GM23338 (cell line): ENCODE measurements at regions not wholly inside any gene's neighbourhood (a gene's known extent, or its start where the extent isn't known, plus 50 kb on each side); places are given as distances from the start of the nearest gene placed in this dataset.

Experiments
- ATAC-seq: fragments of 200-7000 bp; cut with Tn5 transposase; 3 replicates; pipeline ENCODE4 v1.9.1; 2020
- DNase-seq: peaks from one replicate; pipeline ENCODE4 v3.0.0-alpha.2; 2015; ENCODE audit warnings: low spot score
- H2AFZ ChIP-seq: fragments of 200-600 bp; sonication (generic); 2 replicates; pipeline ENCODE4 v1.8.0; 2016; ENCODE audit warnings: antibody characterized with exemption, mild to moderate bottlenecking, moderate library complexity
- H3F3A ChIP-seq: fragments of 200-600 bp; sonication (generic); replicated peaks from 2 replicates; pipeline ENCODE4 v1.8.0; 2017; ENCODE audit warnings: antibody characterized with exemption, mixed run types, low read depth
- H3K27ac ChIP-seq: fragments of 200-600 bp; sonication (generic); 2 replicates; pipeline ENCODE4 v1.6.1; 2016; ENCODE audit warnings: low read depth
- H3K27me3 ChIP-seq: fragments of 200-600 bp; sonication (generic); 2 replicates; pipeline ENCODE4 v1.8.0; 2016; ENCODE audit warnings: mild to moderate bottlenecking, mixed run types, moderate library complexity; ENCODE audit not compliant: insufficient read depth
- H3K36me3 ChIP-seq: fragments of 200-600 bp; sonication (generic); 2 replicates; pipeline ENCODE4 v1.8.0; 2016; ENCODE audit warnings: mild to moderate bottlenecking; ENCODE audit not compliant: insufficient read depth
- H3K4me1 ChIP-seq: fragments of 200-600 bp; sonication (generic); 2 replicates; pipeline ENCODE4 v1.8.0; 2016; ENCODE audit warnings: mild to moderate bottlenecking, moderate library complexity; ENCODE audit not compliant: insufficient read depth
- H3K4me2 ChIP-seq: fragments of 200-600 bp; sonication (generic); 2 replicates; pipeline ENCODE4 v1.7.1; 2017; ENCODE audit warnings: mixed run types
- H3K4me3 ChIP-seq: fragments of 200-600 bp; sonication (generic); 2 replicates; pipeline ENCODE4 v1.6.1; 2016; ENCODE audit warnings: mixed run types
- H3K79me2 ChIP-seq: fragments of 200-600 bp; sonication (generic); replicated peaks from 2 replicates; pipeline ENCODE4 v1.8.0; 2017; ENCODE audit warnings: mild to moderate bottlenecking; ENCODE audit not compliant: insufficient read depth
- H3K9me2 ChIP-seq: fragments of 200-600 bp; sonication (generic); 2 replicates; pipeline ENCODE4 v1.8.0; 2017; ENCODE audit not compliant: insufficient read depth
- H4K20me1 ChIP-seq: fragments of 200-600 bp; sonication (generic); replicated peaks from 2 replicates; pipeline ENCODE4 v1.8.0; 2017; ENCODE audit warnings: mild to moderate bottlenecking; ENCODE audit not compliant: insufficient read depth
- H3K27ac Mint-ChIP-seq: 2 replicates; pipeline ENCODE4 v1.8.0; 2020; ENCODE audit warnings: inconsistent platforms, mild to moderate bottlenecking, moderate library complexity, mixed read lengths
- H3K27me3 Mint-ChIP-seq: 3 replicates; pipeline ENCODE4 v1.8.0; 2022; ENCODE audit warnings: low read depth, mild to moderate bottlenecking, moderate library complexity, mixed read lengths, inconsistent platforms; ENCODE audit not compliant: insufficient read depth, poor library complexity
- H3K36me3 Mint-ChIP-seq: 3 replicates; pipeline ENCODE4 v1.8.0; 2021; ENCODE audit warnings: low read depth, mild to moderate bottlenecking, inconsistent platforms, moderate library complexity, mixed read lengths
- H3K4me1 Mint-ChIP-seq: 3 replicates; pipeline ENCODE4 v1.8.0; 2020; ENCODE audit warnings: mild to moderate bottlenecking, inconsistent platforms, mixed read lengths
- H3K4me3 Mint-ChIP-seq: 3 replicates; pipeline ENCODE4 v1.8.0; 2021; ENCODE audit warnings: moderate library complexity, mild to moderate bottlenecking, inconsistent platforms, mixed read lengths
- H3K9me3 Mint-ChIP-seq: 3 replicates; pipeline ENCODE4 v1.8.0; 2020; ENCODE audit warnings: moderate library complexity, mild to moderate bottlenecking, inconsistent platforms, mixed read lengths
- CREB1 ChIP-seq: fragments of 250-450 bp; sonication (Bioruptor Pico); IDR thresholded peaks from 2 replicates; pipeline ENCODE4 v1.5.0; 2020; ENCODE audit warnings: low read depth, mild to moderate bottlenecking, moderate library complexity
- EZH2 ChIP-seq: fragments of 200-600 bp; sonication (generic); IDR thresholded peaks from one replicate; pipeline ENCODE4 v1.8.0; 2017; ENCODE audit warnings: antibody characterized with exemption, mild to moderate bottlenecking, low read depth; ENCODE audit not compliant: unreplicated experiment
- EZH2phosphoT487 ChIP-seq: fragments of 200-600 bp; sonication (generic); IDR thresholded peaks from one replicate; pipeline ENCODE4 v1.8.1; 2018; ENCODE audit warnings: antibody characterized with exemption; ENCODE audit not compliant: unreplicated experiment
- JUNB ChIP-seq: IDR thresholded peaks from one replicate; pipeline ENCODE4 v1.6.1; 2016; ENCODE audit warnings: antibody characterized with exemption; ENCODE audit not compliant: unreplicated experiment
- NANOG ChIP-seq: IDR thresholded peaks from 2 replicates; pipeline ENCODE4 v1.6.1; 2016; ENCODE audit warnings: antibody characterized with exemption, borderline replicate concordance
- POLR2AphosphoS5 ChIP-seq: IDR thresholded peaks from 2 replicates; pipeline ENCODE4 v1.6.1; 2016; ENCODE audit warnings: antibody characterized with exemption, low read depth
- STAT1 ChIP-seq: IDR thresholded peaks from one replicate; pipeline ENCODE4 v1.6.1; 2016; ENCODE audit warnings: antibody characterized with exemption; ENCODE audit not compliant: unreplicated experiment
- ZNF114 ChIP-seq: fragments of 250-450 bp; sonication (Bioruptor Pico); IDR thresholded peaks from 2 replicates; pipeline ENCODE4 v1.5.0; 2020; ENCODE audit warnings: mild to moderate bottlenecking, moderate library complexity
- ZNF331 ChIP-seq: fragments of 250-450 bp; sonication (Bioruptor Pico); IDR thresholded peaks from 2 replicates; pipeline ENCODE4 v1.5.0; 2020; ENCODE audit warnings: low read depth, mild to moderate bottlenecking, moderate library complexity
- TF ChIP-seq, protein P1 (sequence below): fragments of 250-450 bp; sonication (Bioruptor Pico); IDR thresholded peaks from 2 replicates; pipeline ENCODE4 v1.5.0; 2020; ENCODE audit warnings: mild to moderate bottlenecking, moderate library complexity
- TF ChIP-seq, protein P2 (sequence below), 2 experiments: fragments of 200-600 bp in 1 of 2; sonication (generic) in 1 of 2; conservative IDR thresholded peaks; 2 replicates each; pipeline versions ENCODE4 v1.5.1 to v1.6.1; 2016 to 2017; ENCODE audit warnings: antibody characterized with exemption in 2 of 2, low read depth in 2 of 2, mild to moderate bottlenecking in 2 of 2, moderate library complexity in 1 of 2
- TF ChIP-seq, protein P3 (sequence below): IDR thresholded peaks from 2 replicates; pipeline ENCODE4 v1.6.1; 2016; ENCODE audit warnings: antibody characterized with exemption
- TF ChIP-seq, protein P4 (sequence below): IDR thresholded peaks from one replicate; pipeline ENCODE4 v1.6.1; 2018; ENCODE audit warnings: antibody characterized with exemption; ENCODE audit not compliant: unreplicated experiment

DNA sequence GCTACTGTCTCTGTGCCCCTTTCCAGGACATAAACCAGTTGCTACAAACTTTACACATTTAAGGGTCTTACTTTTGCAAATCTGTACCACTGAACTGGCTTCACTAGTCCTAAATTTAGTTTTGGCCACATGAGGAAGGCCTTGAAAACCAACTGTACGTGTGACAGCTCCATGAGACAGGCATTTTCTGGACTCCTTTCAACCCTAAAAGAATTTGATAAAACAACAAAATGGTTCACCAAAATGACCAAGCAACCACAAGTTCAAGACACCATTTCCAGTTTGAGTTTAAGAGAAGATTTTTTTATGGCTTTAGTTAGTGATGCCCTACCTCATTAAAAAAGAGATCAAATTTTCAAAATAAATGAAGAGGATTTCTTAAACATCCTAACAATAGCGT, 246.4 kb downstream of the ZNF674 start:
- no peak for DNase-seq

More for the DNA sequence above, 246.4 kb downstream of the ZNF674 start:
- no peaks in the 10 kb centered on the region for H3K4me1 ChIP-seq
- no peaks in the 10 kb centered on the region for H3F3A ChIP-seq
- H3K36me3 ChIP-seq = no peaks in the 10 kb centered on the region
- ATAC-seq = no peak
- TF ChIP-seq, protein P1, sequence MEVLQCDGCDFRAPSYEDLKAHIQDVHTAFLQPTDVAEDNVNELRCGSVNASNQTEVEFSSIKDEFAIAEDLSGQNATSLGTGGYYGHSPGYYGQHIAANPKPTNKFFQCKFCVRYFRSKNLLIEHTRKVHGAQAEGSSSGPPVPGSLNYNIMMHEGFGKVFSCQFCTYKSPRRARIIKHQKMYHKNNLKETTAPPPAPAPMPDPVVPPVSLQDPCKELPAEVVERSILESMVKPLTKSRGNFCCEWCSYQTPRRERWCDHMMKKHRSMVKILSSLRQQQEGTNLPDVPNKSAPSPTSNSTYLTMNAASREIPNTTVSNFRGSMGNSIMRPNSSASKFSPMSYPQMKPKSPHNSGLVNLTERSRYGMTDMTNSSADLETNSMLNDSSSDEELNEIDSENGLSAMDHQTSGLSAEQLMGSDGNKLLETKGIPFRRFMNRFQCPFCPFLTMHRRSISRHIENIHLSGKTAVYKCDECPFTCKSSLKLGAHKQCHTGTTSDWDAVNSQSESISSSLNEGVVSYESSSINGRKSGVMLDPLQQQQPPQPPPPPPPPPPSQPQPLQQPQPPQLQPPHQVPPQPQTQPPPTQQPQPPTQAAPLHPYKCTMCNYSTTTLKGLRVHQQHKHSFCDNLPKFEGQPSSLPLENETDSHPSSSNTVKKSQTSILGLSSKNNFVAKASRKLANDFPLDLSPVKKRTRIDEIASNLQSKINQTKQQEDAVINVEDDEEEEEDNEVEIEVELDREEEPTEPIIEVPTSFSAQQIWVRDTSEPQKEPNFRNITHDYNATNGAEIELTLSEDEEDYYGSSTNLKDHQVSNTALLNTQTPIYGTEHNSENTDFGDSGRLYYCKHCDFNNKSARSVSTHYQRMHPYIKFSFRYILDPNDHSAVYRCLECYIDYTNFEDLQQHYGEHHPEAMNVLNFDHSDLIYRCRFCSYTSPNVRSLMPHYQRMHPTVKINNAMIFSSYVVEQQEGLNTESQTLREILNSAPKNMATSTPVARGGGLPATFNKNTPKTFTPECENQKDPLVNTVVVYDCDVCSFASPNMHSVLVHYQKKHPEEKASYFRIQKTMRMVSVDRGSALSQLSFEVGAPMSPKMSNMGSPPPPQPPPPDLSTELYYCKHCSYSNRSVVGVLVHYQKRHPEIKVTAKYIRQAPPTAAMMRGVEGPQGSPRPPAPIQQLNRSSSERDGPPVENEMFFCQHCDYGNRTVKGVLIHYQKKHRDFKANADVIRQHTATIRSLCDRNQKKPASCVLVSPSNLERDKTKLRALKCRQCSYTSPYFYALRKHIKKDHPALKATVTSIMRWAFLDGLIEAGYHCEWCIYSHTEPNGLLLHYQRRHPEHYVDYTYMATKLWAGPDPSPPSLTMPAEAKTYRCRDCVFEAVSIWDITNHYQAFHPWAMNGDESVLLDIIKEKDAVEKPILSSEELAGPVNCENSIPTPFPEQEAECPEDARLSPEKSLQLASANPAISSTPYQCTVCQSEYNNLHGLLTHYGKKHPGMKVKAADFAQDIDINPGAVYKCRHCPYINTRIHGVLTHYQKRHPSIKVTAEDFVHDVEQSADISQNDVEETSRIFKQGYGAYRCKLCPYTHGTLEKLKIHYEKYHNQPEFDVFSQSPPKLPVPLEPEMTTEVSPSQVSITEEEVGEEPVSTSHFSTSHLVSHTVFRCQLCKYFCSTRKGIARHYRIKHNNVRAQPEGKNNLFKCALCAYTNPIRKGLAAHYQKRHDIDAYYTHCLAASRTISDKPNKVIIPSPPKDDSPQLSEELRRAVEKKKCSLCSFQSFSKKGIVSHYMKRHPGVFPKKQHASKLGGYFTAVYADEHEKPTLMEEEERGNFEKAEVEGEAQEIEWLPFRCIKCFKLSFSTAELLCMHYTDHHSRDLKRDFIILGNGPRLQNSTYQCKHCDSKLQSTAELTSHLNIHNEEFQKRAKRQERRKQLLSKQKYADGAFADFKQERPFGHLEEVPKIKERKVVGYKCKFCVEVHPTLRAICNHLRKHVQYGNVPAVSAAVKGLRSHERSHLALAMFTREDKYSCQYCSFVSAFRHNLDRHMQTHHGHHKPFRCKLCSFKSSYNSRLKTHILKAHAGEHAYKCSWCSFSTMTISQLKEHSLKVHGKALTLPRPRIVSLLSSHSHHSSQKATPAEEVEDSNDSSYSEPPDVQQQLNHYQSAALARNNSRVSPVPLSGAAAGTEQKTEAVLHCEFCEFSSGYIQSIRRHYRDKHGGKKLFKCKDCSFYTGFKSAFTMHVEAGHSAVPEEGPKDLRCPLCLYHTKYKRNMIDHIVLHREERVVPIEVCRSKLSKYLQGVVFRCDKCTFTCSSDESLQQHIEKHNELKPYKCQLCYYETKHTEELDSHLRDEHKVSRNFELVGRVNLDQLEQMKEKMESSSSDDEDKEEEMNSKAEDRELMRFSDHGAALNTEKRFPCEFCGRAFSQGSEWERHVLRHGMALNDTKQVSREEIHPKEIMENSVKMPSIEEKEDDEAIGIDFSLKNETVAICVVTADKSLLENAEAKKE (CRISPR knock-in tag) = no peak
- TF ChIP-seq CREB1 (no peak), POLR2AphosphoS5 (no peak), EZH2phosphoT487 (no peak), EZH2 (no peak), JUNB (no peak), ZNF331 (no peak), ZNF114 (CRISPR knock-in tag) (no peak), STAT1 (no peak), NANOG (no peak)
- TF ChIP-seq, protein P2, sequence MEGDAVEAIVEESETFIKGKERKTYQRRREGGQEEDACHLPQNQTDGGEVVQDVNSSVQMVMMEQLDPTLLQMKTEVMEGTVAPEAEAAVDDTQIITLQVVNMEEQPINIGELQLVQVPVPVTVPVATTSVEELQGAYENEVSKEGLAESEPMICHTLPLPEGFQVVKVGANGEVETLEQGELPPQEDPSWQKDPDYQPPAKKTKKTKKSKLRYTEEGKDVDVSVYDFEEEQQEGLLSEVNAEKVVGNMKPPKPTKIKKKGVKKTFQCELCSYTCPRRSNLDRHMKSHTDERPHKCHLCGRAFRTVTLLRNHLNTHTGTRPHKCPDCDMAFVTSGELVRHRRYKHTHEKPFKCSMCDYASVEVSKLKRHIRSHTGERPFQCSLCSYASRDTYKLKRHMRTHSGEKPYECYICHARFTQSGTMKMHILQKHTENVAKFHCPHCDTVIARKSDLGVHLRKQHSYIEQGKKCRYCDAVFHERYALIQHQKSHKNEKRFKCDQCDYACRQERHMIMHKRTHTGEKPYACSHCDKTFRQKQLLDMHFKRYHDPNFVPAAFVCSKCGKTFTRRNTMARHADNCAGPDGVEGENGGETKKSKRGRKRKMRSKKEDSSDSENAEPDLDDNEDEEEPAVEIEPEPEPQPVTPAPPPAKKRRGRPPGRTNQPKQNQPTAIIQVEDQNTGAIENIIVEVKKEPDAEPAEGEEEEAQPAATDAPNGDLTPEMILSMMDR (conservative IDR thresholded peaks at IDR 0.05; ENCODE audit: low read depth in 2 of 2) = no peak
- TF ChIP-seq, protein P3, sequence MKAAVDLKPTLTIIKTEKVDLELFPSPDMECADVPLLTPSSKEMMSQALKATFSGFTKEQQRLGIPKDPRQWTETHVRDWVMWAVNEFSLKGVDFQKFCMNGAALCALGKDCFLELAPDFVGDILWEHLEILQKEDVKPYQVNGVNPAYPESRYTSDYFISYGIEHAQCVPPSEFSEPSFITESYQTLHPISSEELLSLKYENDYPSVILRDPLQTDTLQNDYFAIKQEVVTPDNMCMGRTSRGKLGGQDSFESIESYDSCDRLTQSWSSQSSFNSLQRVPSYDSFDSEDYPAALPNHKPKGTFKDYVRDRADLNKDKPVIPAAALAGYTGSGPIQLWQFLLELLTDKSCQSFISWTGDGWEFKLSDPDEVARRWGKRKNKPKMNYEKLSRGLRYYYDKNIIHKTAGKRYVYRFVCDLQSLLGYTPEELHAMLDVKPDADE = no peak
- TF ChIP-seq, protein P4, sequence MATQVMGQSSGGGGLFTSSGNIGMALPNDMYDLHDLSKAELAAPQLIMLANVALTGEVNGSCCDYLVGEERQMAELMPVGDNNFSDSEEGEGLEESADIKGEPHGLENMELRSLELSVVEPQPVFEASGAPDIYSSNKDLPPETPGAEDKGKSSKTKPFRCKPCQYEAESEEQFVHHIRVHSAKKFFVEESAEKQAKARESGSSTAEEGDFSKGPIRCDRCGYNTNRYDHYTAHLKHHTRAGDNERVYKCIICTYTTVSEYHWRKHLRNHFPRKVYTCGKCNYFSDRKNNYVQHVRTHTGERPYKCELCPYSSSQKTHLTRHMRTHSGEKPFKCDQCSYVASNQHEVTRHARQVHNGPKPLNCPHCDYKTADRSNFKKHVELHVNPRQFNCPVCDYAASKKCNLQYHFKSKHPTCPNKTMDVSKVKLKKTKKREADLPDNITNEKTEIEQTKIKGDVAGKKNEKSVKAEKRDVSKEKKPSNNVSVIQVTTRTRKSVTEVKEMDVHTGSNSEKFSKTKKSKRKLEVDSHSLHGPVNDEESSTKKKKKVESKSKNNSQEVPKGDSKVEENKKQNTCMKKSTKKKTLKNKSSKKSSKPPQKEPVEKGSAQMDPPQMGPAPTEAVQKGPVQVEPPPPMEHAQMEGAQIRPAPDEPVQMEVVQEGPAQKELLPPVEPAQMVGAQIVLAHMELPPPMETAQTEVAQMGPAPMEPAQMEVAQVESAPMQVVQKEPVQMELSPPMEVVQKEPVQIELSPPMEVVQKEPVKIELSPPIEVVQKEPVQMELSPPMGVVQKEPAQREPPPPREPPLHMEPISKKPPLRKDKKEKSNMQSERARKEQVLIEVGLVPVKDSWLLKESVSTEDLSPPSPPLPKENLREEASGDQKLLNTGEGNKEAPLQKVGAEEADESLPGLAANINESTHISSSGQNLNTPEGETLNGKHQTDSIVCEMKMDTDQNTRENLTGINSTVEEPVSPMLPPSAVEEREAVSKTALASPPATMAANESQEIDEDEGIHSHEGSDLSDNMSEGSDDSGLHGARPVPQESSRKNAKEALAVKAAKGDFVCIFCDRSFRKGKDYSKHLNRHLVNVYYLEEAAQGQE = no peak
- no peaks in the 10 kb centered on the region for H4K20me1 ChIP-seq
- H3K4me2 ChIP-seq = no peak overlapping the region
- H3K4me3 Mint-ChIP-seq = no peak overlapping the region
- H3K27ac Mint-ChIP-seq = no peak overlapping the region
- H3K79me2 ChIP-seq = no peaks in the 10 kb centered on the region
- H3K27me3 ChIP-seq = no peaks in the 10 kb centered on the region
- no peaks in the 10 kb centered on the region for H3K9me3 Mint-ChIP-seq
- H3K27ac ChIP-seq = no peak overlapping the region
- no peaks in the 10 kb centered on the region for H3K27me3 Mint-ChIP-seq
- H2AFZ ChIP-seq = no peak overlapping the region
- H3K4me3 ChIP-seq = no peak overlapping the region
- no peaks in the 10 kb centered on the region for H3K9me2 ChIP-seq
- H3K36me3 Mint-ChIP-seq = no peaks in the 10 kb centered on the region
- H3K4me1 Mint-ChIP-seq = peaks cover 4% of the 10 kb centered on the region; the same call in 1 of the 3 replicates
